Neuron (in vitro differentiated cells): ENCODE measurements at regions not wholly inside any gene's neighbourhood (a gene's known extent, or its start where the extent isn't known, plus 50 kb on each side); places are given as distances from the start of the nearest gene placed in this dataset.
"Not testable (repeated sequence)": the region's sequence is repeated elsewhere in the genome, so short reads cannot be mapped to it uniquely, and the experiment has no call there.

ENCODE experiments used
- H2AFZ ChIP-seq: one replicate; pipeline ENCODE4 v1.6.1; 2013; ENCODE audit warnings: low read depth, mild to moderate bottlenecking, inconsistent platforms, low read length, moderate library complexity
- H3K27me3 ChIP-seq: one replicate; pipeline ENCODE4 v1.6.1; 2013; ENCODE audit warnings: low read length; ENCODE audit not compliant: insufficient read depth
- H3K36me3 ChIP-seq: one replicate; pipeline ENCODE4 v1.6.1; 2013; ENCODE audit warnings: low read length; ENCODE audit not compliant: insufficient read depth
- H3K4me1 ChIP-seq: one replicate; pipeline ENCODE4 v1.6.1; 2013; ENCODE audit warnings: low read length; ENCODE audit not compliant: insufficient read depth
- H3K4me3 ChIP-seq: 2 replicates; pipeline ENCODE4 v1.5.1; 2013; ENCODE audit warnings: mild to moderate bottlenecking, low read length, moderate library complexity
- H3K9me3 ChIP-seq: one replicate; pipeline ENCODE4 v1.6.1; 2013; ENCODE audit warnings: low read length

GRCh38 chr3:118801899-118802298 is 232.7 kb downstream of the IGSF11 start:
- H3K4me1 ChIP-seq: no peaks in the 10 kb centered on the region
- no peak overlapping the region for H2AFZ ChIP-seq
- no peak overlapping the region for H3K4me3 ChIP-seq
- H3K27me3 ChIP-seq: no peaks in the 10 kb centered on the region
- H3K9me3 ChIP-seq: no peaks in the 10 kb centered on the region
- H3K36me3 ChIP-seq: no peaks in the 10 kb centered on the region

GRCh38 chr3:118802325-118803095 is 232.1 kb downstream of the IGSF11 start:
- Histone ChIP-seq H2AFZ (no peak overlapping the region), H3K36me3 (no peaks in the 10 kb centered on the region), H3K4me3 (no peak overlapping the region)

GRCh38 chr3:118803096-118803476 is 231.6 kb downstream of the IGSF11 start:
- Histone ChIP-seq H2AFZ (no peak overlapping the region), H3K4me3 (no peak overlapping the region), H3K36me3 (no peaks in the 10 kb centered on the region), H3K27me3 (no peaks in the 10 kb centered on the region), H3K9me3 (no peaks in the 10 kb centered on the region), H3K4me1 (no peaks in the 10 kb centered on the region)

More at GRCh38 chr3:118802325-118803095, 232.1 kb downstream of the IGSF11 start:
- Histone ChIP-seq H3K9me3 (no peaks in the 10 kb centered on the region), H3K4me1 (no peaks in the 10 kb centered on the region), H3K27me3 (no peaks in the 10 kb centered on the region)

DNA sequence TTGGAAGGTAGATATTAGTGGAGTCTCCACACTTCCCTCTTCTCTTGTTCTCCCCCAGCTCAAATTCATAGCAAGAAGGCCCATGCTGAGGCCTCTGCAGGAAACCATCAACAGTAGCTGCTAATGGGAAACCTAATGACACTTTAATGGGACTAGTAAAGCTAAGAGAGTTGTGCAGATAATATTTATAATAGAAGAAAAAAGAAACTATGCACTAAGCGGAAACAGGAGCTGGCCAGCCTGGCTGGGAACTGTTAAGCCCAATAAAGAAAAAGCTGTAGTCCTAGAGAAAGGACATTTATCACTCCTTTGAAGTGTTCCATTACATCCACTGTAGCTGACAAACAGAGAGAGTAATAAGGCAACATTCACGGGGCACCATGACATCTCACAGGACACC is 229.6 kb downstream of the IGSF11 start:
- Histone ChIP-seq H3K4me1 (no peaks in the 10 kb centered on the region), H3K36me3 (no peaks in the 10 kb centered on the region), H2AFZ (no peak overlapping the region), H3K27me3 (no peaks in the 10 kb centered on the region), H3K4me3 (no peak overlapping the region), H3K9me3 (no peaks in the 10 kb centered on the region)

GRCh38 chr3:118806423-118806822 is 228.2 kb downstream of the IGSF11 start:
- Histone ChIP-seq H3K4me3 (no peak overlapping the region), H3K36me3 (no peaks in the 10 kb centered on the region), H3K9me3 (no peaks in the 10 kb centered on the region), H2AFZ (no peak overlapping the region), H3K27me3 (no peaks in the 10 kb centered on the region), H3K4me1 (no peaks in the 10 kb centered on the region)

GRCh38 chr3:118807349-118807748 is 227.3 kb downstream of the IGSF11 start:
- H3K4me3 ChIP-seq, H3K27me3 ChIP-seq, H3K36me3 ChIP-seq, H3K4me1 ChIP-seq, H2AFZ ChIP-seq, H3K9me3 ChIP-seq: not testable (repeated sequence)

GRCh38 chr3:118808723-118809122 is 225.9 kb downstream of the IGSF11 start:
- Histone ChIP-seq H3K36me3 (no peaks in the 10 kb centered on the region), H3K4me3 (no peak overlapping the region), H2AFZ (no peak overlapping the region), H3K27me3 (no peaks in the 10 kb centered on the region), H3K4me1 (no peaks in the 10 kb centered on the region), H3K9me3 (no peaks in the 10 kb centered on the region)

- no peaks in the 10 kb centered on the region for H3K36me3 ChIP-seq
- no peaks in the 10 kb centered on the region for H3K4me1 ChIP-seq
- no peaks in the 10 kb centered on the region for H3K27me3 ChIP-seq
- H2AFZ ChIP-seq: no peak overlapping the region
- H3K9me3 ChIP-seq: no peaks in the 10 kb centered on the region
- H3K4me3 ChIP-seq: no peak overlapping the region
Observed at GRCh38 chr3:118809696-118810498, 224.7 kb downstream of the IGSF11 start.

GRCh38 chr3:118810499-118811035 is 224.1 kb downstream of the IGSF11 start:
- no peaks in the 10 kb centered on the region for H3K4me1 ChIP-seq
- no peak overlapping the region for H2AFZ ChIP-seq
- no peaks in the 10 kb centered on the region for H3K9me3 ChIP-seq
- H3K4me3 ChIP-seq: no peak overlapping the region
- H3K36me3 ChIP-seq: no peaks in the 10 kb centered on the region
- no peaks in the 10 kb centered on the region for H3K27me3 ChIP-seq

- Histone ChIP-seq H3K27me3 (no peaks in the 10 kb centered on the region), H3K36me3 (no peaks in the 10 kb centered on the region), H2AFZ (no peak overlapping the region), H3K4me1 (no peaks in the 10 kb centered on the region), H3K4me3 (no peak overlapping the region), H3K9me3 (no peaks in the 10 kb centered on the region)
Observed at GRCh38 chr3:118811236-118811732, 223.4 kb downstream of the IGSF11 start.

- H3K36me3 ChIP-seq: no peaks in the 10 kb centered on the region
- no peaks in the 10 kb centered on the region for H3K27me3 ChIP-seq
- no peak overlapping the region for H2AFZ ChIP-seq
- H3K9me3 ChIP-seq: no peaks in the 10 kb centered on the region
- H3K4me3 ChIP-seq: no peak overlapping the region
- H3K4me1 ChIP-seq: no peaks in the 10 kb centered on the region
Observed at GRCh38 chr3:118813472-118813871, 221.2 kb downstream of the IGSF11 start.

DNA sequence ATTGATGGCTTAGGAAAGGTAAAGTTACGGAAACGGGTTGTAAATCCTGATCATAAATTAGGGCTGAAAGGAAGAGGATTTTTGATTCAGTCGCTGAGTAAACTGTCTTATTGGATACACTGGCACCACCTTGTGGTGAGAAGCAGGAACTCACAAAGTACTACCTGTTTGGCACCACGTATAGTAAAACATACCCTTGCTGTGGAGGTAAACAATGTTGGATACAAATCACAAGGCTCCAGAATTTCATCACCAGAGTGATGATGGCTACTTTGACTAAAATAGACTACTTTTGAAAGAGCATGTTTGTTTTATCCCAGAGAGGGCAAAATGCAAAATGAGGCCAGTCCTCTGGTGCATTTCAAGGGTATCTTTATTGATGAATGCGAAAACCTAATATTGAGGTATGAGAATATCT is 216.9 kb downstream of the IGSF11 start:
- Histone ChIP-seq H3K36me3 (no peaks in the 10 kb centered on the region), H3K27me3 (no peaks in the 10 kb centered on the region), H3K9me3 (no peaks in the 10 kb centered on the region), H3K4me3 (no peak overlapping the region), H2AFZ (no peak overlapping the region), H3K4me1 (no peaks in the 10 kb centered on the region)

DNA sequence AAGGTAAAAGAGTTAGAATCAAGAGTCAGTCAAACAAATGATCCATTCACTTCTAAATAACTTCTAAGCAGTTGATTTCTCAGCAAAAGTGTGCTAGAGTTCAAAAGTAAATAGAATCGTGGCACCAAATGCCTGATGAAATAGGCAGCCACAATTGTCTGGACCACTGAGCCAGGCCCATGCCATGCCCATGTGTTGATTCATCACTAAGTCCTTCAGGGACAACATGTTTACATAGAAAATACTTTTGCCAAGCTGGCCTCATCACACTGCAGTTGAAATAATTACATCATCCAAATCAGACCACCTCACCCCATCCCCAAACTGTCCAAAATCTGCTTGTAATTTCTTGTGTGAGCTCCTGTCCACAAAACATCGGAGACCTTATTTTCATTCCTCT is 216.3 kb downstream of the IGSF11 start:
- H3K4me3 ChIP-seq: no peak overlapping the region
- H2AFZ ChIP-seq: no peak overlapping the region
- H3K27me3 ChIP-seq: no peaks in the 10 kb centered on the region
- no peaks in the 10 kb centered on the region for H3K4me1 ChIP-seq
- no peaks in the 10 kb centered on the region for H3K9me3 ChIP-seq
- H3K36me3 ChIP-seq: no peaks in the 10 kb centered on the region
